ENCODE measurements at regions not wholly inside any gene's neighbourhood (a gene's known extent, or its start where the extent isn't known, plus 50 kb on each side); places are given as distances from the start of the nearest gene placed in this dataset.

- Histone ChIP-seq H3K9me3 (replicated peaks in 1 of 2; ENCODE audit: control insufficient read depth in 1 of 2, insufficient read depth in 1 of 2, low read length in 2 of 2) (no peaks in the 10 kb centered on the region), H3K4me1 (ENCODE audit: control insufficient read depth in 1 of 2, insufficient read depth in 2 of 2, low read length in 2 of 2) (no peaks in the 10 kb centered on the region), H3K4me2 (replicated peaks; ENCODE audit: extremely low read depth, low read length, poor library complexity, severe bottlenecking) (no peak overlapping the region), H3K27me3 (ENCODE audit: control insufficient read depth in 2 of 2, insufficient read depth in 2 of 2, low read length in 2 of 2) (no peaks in the 10 kb centered on the region), H3K79me2 (ENCODE audit: insufficient read depth, low read length) (no peaks in the 10 kb centered on the region), H2AFZ (ENCODE audit: insufficient read depth, low read depth, low read length, poor library complexity, severe bottlenecking) (no peak overlapping the region), H3K4me3 (replicated peaks in 1 of 3; ENCODE audit: low read depth in 2 of 3, low read length in 3 of 3) (no peak overlapping the region), H3K27ac (ENCODE audit: low read depth in 1 of 2, low read length in 2 of 2) (no peak overlapping the region), H3K9ac (ENCODE audit: insufficient read depth, low read length, poor library complexity, severe bottlenecking) (no peak overlapping the region), H3K36me3 (replicated peaks in 1 of 2; ENCODE audit: control insufficient read depth in 1 of 2, insufficient read depth in 2 of 2, low read length in 2 of 2) (no peaks in the 10 kb centered on the region), H4K20me1 (ENCODE audit: insufficient read depth, low read length) (no peaks in the 10 kb centered on the region)
- no peak for TF ChIP-seq CTCF (IDR thresholded peaks at IDR 0.05)
- no peaks in the 10 kb centered on the region for H3K36me3 Mint-ChIP-seq
- intact Hi-C loops (cut with micrococcal nuclease), result no loop called here
- no peak overlapping the region for H3K27ac Mint-ChIP-seq
- H3K9me3 Mint-ChIP-seq, result peaks cover 0 to 7% (median 2%) of the 10 kb centered on the region in 7 donors
- no peak overlapping the region for H3K4me3 Mint-ChIP-seq
- DNase-seq, result no peak
- no peaks in the 10 kb centered on the region for H3K4me1 Mint-ChIP-seq
- H3K27me3 Mint-ChIP-seq (ENCODE audit: low read depth in 3 of 3), result no peaks in the 10 kb centered on the region
- 94% methylated on average over 2 of the region's 5 CpGs for WGBS (ENCODE audit: insufficient coverage)
These were observed 918.1 kb upstream of the MBL2 start for GRCh38 chr10:53690524-53691240.

- no peaks in the 10 kb centered on the region for H3K79me2 ChIP-seq (ENCODE audit: insufficient read depth, low read length)
- Mint-ChIP-seq H3K27me3 (ENCODE audit: low read depth in 3 of 3) (no peaks in the 10 kb centered on the region), H3K4me1 (no peaks in the 10 kb centered on the region), H3K36me3 (no peaks in the 10 kb centered on the region), H3K4me3 (no peak overlapping the region), H3K9me3 (peaks cover 0 to 6% (median 0%) of the 10 kb centered on the region in 7 donors), H3K27ac (no peak overlapping the region)
- no peak overlapping the region for H3K4me2 ChIP-seq (replicated peaks; ENCODE audit: extremely low read depth, low read length, poor library complexity, severe bottlenecking)
- no peak for TF ChIP-seq CTCF (IDR thresholded peaks at IDR 0.05)
- no peaks in the 10 kb centered on the region for H3K36me3 ChIP-seq (replicated peaks in 1 of 2; ENCODE audit: control insufficient read depth in 1 of 2, insufficient read depth in 2 of 2, low read length in 2 of 2)
- no peak overlapping the region for H3K9ac ChIP-seq (ENCODE audit: insufficient read depth, low read length, poor library complexity, severe bottlenecking)
- H4K20me1 ChIP-seq (ENCODE audit: insufficient read depth, low read length), result no peaks in the 10 kb centered on the region
- H3K9me3 ChIP-seq (replicated peaks in 1 of 2; ENCODE audit: control insufficient read depth in 1 of 2, insufficient read depth in 1 of 2, low read length in 2 of 2), result no peaks in the 10 kb centered on the region
- DNase-seq, result no peak
- no peaks in the 10 kb centered on the region for H3K4me1 ChIP-seq (ENCODE audit: control insufficient read depth in 1 of 2, insufficient read depth in 2 of 2, low read length in 2 of 2)
- intact Hi-C loops (cut with micrococcal nuclease), result no loop called here
- WGBS (ENCODE audit: insufficient coverage), result no CpG with 5 or more reads among the region's 1 CpG
- H3K27ac ChIP-seq (ENCODE audit: low read depth in 1 of 2, low read length in 2 of 2), result no peak overlapping the region
- H3K4me3 ChIP-seq (replicated peaks in 1 of 3; ENCODE audit: low read depth in 2 of 3, low read length in 3 of 3), result no peak overlapping the region
- H3K27me3 ChIP-seq (ENCODE audit: control insufficient read depth in 2 of 2, insufficient read depth in 2 of 2, low read length in 2 of 2), result no peaks in the 10 kb centered on the region
- no peak overlapping the region for H2AFZ ChIP-seq (ENCODE audit: insufficient read depth, low read depth, low read length, poor library complexity, severe bottlenecking)
These were observed 915.2 kb upstream of the MBL2 start for GRCh38 chr10:53687800-53688199.
